GM12892 (cell line): ENCODE measurements at regions not wholly inside any gene's neighbourhood (a gene's known extent, or its start where the extent isn't known, plus 50 kb on each side); places are given as distances from the start of the nearest gene placed in this dataset.

Experiments
- POLR2A ChIP-seq: IDR thresholded peaks from 2 replicates; pipeline ENCODE4 v1.6.1; 2011; ENCODE audit warnings: low read depth, low read length, control low read depth
- POLR2AphosphoS5 ChIP-seq: IDR thresholded peaks from 2 replicates; pipeline ENCODE4 v1.6.1; 2011; ENCODE audit warnings: low read depth, low read length, control low read depth
- TAF1 ChIP-seq: IDR thresholded peaks from 2 replicates; pipeline ENCODE4 v1.6.1; 2011; ENCODE audit warnings: low read depth, mild to moderate bottlenecking, control low read depth, low read length, borderline replicate concordance

- TF ChIP-seq POLR2AphosphoS5 (no peak), POLR2A (no peak), TAF1 (no peak)
Observed at GRCh38 chr18:67281746-67282145, 234.8 kb downstream of the DSEL start.
